GM18870 (cell line): ENCODE measurements at regions not wholly inside any gene's neighbourhood (a gene's known extent, or its start where the extent isn't known, plus 50 kb on each side); places are given as distances from the start of the nearest gene placed in this dataset.
"Not testable (repeated sequence)": the region's sequence is repeated elsewhere in the genome, so short reads cannot be mapped to it uniquely, and the experiment has no call there.

Source experiments
- ATAC-seq: cut with Tn5 transposase; IDR thresholded peaks from one replicate; pipeline ENCODE4 v1.9.1; 2021; ENCODE audit warnings: moderate library complexity; ENCODE audit not compliant: unreplicated experiment

DNA sequence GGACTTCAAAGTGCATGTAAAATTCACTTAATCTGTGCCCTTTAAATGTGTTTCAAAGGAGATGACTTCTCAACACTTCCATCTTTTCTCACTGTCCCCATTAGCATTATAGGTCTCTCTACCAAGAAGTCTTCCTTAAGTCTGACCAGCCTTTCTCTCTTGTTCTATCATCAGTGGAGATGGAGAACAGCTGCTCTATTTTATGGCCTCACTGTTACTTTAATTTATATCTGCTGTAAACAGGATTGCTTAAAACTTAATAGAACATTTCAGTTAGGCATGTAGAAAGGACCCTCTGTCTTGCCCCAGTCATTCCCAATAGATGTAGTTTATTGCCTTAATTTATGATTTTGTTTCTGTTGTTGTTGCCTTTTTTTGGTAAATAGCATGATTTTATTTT is 86.0 kb upstream of the CDC42EP3 start:
- ATAC-seq: not testable (repeated sequence)

DNA sequence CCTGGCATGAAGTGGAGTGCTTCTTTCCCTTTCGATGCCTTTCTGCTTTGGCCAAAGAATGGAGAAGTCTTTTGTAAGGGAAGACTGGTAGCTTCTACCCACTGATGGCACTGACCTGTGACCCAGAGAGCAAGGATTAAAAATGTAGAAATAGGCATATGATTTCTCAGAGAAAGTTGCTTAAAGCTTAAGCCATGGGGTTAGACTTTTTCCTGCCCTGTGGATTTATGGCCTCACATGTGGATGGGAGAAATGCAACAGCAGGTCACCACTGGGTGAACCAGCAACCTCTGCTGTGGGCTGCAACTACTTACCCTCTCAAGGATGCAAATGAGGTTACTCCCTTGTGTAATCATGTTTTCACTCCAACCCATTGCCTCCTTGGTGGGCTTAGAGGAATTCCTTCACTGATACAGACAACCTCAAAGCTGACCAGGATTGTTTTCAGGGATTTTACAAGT is 86.7 kb upstream of the CDC42EP3 start:
- not testable (repeated sequence) for ATAC-seq

DNA sequence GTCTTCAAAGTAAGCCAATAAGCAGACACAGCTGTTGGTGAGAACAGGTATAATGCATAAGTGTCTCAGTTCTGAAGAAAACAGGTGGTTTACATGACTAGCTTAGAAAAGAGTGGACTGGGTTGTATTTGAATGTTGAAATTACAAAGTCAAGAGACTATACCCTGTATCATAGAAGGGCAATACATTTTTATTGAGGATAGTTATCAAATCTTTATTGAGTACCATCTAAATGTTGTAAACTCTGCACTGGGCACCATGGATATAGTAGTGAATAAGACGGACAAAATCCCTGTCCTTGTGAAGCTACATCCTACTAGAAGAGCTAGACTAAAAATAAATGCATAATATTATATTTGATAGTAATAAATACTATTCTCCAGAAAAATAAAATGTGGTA is 88.5 kb upstream of the CDC42EP3 start:
- not testable (repeated sequence) for ATAC-seq

DNA sequence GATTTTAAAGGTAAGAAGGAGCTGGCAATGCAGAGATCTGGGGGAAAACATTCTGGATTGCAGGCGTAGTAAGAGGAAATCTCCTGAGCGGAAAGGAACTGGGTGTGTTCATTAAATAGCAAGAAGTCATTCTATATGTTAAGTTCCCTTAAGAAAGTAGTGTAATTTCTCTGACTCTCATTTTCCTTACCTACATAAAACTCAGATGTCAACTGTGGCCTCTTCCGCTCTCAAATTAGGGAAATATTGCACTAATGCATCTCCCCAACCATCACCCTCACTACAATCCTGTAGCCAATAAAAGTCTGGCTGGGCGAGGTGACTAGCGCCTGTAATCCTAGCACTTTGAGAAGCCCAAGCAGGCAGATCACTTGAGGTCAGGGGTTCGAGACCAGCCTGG is 89.0 kb upstream of the CDC42EP3 start:
- no peak for ATAC-seq

DNA sequence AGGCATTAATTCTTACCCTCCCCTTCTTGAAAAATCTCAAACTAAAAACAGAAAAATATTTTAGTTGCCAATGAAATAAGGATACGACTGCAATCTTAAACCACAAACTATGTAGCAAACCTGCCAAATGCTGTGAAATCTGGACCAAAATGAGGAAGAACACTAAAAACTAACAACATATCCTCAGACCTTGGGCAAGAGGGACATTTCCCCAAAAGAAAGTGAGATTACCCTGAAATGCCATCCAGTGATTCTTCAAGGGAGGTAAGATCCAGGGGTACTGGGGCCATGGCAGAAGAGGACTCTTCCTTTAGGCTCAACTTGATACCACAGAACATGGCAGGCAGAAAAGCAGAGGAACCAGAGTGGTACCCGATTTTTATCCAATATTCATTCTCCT is 90.8 kb upstream of the CDC42EP3 start:
- not testable (repeated sequence) for ATAC-seq

DNA sequence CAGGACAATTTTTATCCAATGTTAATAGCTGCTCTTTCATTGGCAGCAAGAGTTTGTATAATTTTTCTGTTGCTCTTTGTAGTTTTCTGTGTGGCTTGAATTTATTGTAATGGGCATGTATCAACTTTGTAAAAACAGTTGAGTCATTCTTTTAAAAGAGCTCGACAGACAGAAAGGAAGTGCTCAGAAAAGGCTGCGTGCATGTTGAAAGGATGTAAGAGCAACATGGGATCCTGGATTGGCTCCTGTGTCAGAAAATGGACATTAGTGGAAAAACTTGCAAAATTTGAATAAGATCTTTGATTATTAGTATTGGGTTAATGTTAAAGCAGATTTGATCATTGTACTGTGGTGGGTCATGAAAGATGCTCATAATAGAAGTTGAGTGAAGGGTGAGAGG is 93.3 kb upstream of the CDC42EP3 start:
- ATAC-seq: no peak

DNA sequence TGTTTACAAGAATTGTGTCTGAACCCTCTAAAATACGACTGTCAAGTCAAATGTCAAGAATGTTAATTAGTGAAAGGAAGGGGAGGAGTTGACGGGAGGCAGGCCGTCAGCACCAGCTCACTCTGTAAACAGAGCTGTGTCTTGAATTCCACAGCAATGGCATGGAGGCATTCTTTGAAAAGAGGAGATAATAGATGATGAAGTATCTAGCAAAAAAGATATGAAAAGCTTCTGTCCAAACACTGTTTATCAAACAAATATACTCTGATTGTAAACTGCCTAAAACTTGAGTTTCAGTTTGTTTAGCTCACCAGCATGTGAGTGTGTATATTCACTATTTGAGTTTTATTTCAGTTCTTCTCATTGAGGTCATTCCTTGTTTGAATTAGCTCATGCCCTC is 94.7 kb upstream of the CDC42EP3 start:
- ATAC-seq: no peak

DNA sequence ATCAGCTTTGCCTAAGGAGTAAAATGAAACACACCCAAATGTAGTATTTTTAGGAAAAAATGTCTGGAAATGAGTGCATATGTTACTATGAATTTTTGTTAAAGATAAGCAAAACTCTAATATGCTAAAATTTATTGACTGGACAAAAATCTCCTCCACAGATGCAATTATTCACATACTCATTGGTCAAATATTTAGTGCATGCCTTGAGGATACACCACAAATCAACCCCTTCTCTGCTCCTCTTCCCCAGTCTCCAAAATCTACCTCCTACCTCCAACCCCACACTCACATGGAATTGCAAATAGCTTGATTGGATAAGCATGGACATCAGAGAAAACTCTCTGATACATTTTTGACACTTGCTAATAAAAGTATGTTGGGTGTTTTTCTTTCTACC is 95.6 kb upstream of the CDC42EP3 start:
- no peak for ATAC-seq

DNA sequence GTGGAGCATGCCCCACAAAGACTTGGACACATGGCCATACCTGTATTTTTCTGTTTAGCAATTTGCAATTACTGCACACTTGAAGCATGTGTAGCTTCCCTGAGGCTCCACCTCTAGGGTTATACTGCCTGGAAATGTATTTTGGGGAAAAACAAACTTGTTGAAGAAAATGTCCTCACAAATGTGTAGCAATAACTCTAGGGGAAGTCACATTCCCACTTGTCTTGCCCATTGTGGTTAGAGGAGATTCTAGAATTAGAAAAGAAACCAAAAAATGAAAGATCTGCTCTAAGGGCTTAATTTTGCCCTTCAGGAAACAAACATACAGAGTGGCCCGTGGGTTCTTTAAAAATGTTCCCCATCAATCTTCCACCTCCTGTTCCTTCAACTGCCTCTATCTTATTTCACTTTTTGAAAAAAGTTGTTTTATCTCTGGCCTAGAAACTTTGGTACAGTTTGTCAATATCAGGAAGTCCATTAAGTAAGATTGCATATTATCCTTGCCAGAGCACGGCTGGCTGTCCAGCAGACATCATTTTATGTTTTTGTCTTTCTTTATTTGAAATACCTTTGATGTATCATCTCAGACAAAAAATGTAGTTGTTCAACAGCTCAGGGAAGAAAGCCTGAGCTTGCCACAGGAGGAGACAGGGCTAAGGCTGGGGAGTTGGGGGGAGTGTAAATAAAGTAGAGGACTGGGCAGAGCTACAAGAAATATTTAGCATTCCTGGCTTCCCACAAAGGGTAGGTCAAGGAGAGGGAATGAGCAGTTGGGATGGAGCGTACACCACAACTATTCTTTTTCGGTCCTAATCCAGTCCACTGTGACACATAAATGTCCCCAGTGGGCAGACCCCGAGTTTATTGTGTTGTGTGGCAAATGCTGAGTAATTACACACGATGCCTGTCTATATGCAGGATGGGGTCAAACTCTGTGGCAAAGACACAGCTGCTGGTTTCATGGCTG is 96.8 kb upstream of the CDC42EP3 start:
- ATAC-seq: no peak

DNA sequence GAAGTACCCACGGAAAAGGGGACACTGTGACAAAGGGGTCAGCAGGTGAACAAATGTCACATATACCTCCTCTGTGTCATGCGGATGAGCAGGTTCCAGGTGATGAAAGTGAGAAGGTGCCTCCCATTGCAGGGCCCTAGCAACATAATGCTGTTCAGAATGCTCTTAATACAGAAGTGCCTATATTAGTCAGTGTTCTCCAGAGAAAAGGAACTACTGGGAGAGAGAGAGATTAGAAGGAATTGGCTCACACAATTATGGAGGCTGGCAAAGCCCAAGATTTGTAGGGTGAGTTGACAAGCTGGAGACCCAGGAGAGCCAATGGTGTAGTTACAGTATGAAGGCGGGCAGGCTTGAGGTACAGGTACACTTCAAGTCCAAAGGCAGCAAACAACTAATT is 98.1 kb upstream of the CDC42EP3 start:
- ATAC-seq: no peak

DNA sequence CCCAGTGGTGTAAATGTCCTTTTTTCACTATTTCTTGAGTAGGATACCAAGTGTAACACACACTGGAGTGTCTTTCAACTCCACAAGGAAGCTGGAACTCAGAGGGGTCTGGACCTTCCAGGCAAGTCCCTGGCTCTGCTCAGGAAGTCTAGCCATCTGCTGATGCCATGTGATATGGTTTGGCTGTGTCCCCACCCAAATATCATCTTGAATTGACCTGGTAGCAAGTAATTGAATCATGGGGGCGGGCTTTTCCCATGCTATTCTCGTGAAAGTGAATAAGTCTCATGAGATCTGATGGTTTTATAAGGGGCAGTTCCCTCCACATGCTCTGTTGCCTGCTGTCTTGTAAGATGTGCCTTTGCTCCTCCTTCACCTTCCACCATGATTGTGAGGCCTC is 99.4 kb upstream of the CDC42EP3 start:
- no peak for ATAC-seq

DNA sequence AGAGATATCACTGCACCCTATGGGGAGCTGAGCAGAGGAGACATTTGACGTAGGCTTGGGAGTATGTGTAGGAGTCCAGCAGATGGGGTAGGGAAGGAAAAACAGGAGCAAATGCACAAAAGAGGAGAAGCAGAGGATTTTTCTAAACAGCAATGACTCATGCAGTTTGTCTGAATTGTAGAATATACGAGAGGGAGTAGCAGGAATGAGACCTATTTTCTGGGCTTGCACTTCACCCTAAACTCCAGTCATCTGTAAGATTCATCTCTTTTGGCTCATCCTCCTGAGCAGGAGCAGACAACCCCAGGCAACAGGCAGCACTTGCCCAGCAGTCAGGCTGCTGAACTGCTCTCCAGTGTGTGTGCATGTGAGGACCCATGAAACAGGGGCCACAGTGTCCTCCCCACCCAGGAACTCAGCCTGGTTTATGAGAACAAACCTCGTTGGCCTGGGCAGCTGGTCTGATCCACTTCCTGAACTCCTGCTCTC is 100.2 kb upstream of the CDC42EP3 start:
- no peak for ATAC-seq

DNA sequence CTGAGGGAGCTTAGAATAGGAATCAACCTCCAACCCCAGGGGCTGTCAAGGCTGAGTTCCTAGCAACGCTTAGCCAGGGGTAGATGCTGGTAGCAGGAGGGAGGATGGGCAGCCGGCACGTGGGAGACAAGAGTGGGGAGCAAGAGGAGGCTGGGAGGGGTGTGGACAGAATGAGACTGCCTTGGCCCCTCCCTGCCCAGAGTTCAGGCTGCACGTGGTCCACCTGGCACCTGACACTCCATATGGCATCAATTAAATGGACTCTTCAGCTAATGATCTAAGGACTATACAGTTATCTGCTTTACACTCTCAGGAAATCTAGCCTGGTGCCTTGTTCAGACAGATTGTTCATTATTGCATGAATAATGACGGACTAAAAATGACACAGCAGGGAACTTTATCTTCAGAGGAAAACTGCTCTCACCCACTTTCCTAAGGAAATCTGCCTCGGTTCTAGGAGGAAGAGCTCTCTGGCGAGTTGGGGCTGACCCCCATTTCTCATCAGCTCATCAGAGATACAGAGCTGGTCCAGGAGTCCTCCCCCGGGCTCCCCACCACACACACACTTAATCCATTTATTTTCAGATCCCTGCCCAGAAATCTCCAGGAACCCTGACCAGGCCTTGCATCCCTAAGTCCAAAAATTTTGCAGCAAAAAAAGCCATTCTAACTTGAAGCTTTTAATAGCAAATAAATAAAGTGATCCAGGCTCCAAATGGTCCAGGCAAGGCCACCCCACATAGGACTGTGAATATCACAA is 102.1 kb upstream of the CDC42EP3 start:
- ATAC-seq: no peak

DNA sequence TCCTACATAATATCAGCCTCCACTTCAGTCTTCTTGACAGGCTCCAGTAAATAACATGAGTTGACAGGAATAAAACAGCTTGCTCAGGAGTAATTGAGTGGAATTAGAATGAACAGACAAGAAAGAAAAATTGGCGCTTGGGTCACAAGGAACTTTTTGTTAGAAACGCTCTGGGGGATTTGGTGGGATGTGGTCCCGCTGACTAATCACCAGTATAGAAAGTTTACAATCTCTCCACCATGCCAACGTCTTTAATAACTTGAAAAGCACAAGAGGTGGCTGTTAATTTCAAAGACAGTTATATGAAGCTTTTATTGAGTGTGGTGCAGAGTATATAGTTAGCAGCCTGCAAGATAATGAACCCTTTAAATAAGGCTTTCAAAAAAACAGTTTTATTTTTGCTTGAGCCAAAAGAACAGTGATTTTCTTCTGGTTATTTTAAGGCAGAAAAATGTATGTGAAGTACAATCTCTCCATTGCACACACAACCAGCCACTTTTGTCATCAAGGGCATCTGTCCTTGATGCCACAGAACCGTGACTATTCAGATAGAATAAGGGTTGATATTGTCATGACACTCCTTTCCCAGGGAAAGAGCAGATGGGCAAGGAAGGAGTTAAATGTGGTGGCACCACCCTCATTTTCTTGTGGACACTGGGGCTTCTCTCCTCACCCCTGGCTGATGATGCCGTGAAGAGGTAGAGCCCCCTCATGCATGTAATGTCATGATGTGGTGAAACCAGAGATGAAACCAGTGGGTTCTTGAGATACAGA is 102.9 kb upstream of the CDC42EP3 start:
- ATAC-seq: not testable (repeated sequence)

DNA sequence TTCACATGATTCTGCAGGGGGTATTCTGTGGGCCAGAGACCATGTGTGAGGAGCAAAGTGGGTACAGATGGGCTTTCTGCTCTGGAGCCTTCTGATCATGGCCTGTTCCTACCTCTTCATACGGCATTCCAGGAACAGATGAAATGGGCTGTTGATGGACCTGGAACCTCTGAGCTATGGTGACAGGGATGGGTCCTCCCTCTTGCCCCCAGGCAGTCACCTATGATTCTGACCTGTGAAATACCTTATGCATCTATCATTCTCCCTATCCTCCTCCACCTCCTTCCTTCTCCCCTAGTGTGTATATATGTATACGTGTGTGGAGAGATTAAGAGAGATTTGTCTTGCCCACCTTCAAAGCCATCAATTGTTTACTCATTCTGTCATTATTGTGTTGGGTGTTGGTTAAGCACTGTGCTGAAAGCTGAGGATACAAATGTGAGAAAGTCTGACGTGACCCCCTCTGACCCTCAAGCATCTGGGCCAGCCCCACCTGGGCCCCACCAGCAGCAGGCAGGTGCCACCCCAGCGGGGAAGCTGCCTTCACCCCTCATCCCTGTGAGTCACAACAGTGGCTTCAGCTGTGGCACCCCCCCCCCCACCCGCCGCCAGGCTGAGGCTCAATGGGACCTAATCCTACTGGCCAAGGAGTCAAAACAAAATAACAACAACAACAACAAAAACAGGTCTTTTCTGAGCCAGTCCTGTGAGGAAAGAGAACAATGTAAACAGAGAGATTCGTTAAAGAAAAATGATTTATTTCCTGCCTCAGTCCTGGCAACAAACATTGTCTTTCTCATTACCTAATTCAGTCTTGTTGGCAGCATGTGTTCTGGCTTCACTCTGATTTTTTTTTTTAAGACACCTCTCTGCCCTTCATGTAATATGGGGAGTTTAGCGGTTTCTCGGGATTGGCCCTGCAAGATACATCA is 103.8 kb upstream of the CDC42EP3 start:
- no peak for ATAC-seq

DNA sequence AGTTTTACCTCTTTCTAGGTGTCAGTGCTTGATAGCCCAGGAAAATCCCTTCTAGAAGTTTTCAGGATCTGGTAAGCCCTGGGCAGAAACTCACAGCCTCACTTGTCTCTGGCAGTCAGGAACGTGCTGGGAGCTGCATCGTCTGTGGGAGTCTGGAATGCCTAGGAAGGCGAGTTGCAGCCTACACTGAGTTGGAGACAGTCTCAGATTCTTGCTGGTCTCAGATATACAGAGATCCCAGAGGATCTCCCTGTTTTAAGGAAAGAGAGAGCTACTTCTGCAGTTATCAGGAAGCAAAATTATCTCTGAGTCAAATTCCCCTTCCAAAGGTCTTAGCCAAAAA is 104.4 kb upstream of the CDC42EP3 start:
- ATAC-seq: no peak

DNA sequence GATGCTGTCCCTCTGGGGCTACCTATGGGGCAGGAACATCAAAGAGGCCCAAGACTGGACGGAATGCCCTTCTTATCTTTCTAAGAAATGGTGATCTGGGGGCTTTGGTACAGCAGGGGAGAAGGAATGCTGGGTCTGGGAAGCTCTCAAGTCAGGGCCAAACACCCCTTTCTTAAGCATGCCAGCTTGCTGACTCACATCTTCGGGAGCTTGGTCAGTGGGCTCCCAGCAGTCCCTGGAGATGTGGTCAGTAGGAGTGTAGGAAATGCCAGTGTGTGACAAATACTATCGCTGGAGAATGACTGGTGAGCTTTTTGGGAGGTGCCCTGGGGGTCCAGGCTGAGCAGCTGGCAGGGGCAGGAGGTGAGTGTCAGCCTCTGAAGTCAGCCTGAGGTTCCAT is 105.0 kb upstream of the CDC42EP3 start:
- no peak for ATAC-seq

DNA sequence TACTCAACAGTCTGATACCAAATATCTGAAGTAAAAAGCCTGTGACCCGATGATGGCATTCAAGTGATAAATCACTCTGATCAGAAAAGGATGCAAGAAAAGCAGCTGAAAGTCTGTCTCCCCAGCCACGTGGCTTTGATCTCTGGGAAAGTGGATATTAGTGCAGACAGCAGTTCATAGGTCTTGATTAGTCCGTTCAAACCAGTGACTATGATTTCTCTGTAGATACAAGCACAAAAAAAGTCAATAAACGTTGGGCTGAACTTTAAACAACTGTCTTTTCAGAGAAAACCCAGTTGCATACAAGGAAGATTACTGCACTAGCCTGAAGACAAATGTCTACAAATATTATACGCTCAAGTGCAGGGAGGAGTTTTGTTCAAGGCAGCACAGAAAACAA is 107.7 kb upstream of the CDC42EP3 start:
- ATAC-seq: no peak

DNA sequence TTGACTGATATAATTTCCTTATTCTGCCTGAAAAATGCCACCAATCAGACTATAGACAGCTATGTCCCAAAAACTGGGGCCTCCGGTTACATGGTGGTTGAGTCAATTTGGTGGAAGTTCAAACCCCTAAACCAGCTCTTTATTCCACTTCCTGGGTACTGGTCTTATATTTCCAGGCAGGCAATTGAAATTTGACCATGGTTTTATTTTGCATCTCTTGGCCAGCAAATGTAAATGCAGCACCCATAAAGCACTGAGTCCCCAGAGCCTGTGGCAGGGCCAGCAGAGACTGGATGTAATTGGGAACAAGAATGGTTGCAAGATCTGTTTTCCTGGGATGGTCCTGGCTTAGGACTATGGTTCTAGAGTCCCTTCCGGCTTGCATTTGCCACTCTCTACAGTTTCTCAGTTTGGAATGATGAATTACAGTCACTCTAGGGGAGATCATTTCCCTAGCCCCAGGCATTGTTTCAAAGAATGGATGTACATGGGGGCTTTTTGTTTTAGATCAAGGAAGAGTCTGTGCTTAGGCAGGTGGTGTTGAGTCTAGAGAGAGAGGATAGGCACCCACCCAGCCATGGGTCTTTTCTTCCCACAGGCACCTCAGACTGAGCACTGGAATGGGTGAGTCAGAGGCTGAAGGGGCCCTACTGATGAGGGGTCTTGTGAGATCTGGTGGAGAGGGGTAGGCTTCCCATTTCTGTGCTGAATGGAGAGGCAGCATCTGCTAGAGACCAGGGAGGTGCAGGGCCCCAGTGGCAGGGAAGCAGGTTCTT is 108.4 kb upstream of the CDC42EP3 start:
- no peak for ATAC-seq

DNA sequence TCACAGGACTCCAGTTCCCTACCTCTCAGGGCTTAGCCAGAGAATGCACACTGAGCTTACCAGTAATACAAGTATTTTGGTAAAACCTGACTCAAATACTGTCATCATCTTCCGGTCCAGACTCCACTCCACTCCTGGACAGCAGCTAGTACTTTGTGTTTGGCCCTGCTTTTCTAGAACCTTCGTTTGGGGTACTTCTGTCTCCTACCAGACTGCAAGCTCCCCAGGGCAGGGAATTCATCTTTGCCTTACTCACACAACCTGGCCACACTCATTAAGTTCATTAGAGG is 108.9 kb upstream of the CDC42EP3 start:
- ATAC-seq: no peak
